WTC11 (cell line): ENCODE measurements at regions not wholly inside any gene's neighbourhood (a gene's known extent, or its start where the extent isn't known, plus 50 kb on each side); places are given as distances from the start of the nearest gene placed in this dataset.

ENCODE experiments used
- ATAC-seq: fragments of 200-7000 bp; cut with Tn5 transposase; 2 replicates; pipeline ENCODE4 v1.10.0; 2021; ENCODE audit warnings: mild to moderate bottlenecking, moderate library complexity
- CTCF ChIA-PET: fragments of 300-600 bp; sonication (Branson Sonifier 250); formaldehyde crosslinking; loops from one replicate; lab custom pipeline; 2021; ENCODE audit warnings: antibody characterized with exemption; lab: Charles Lee
- POLR2A ChIA-PET: fragments of 350-600 bp; sonication (Branson Sonifier 250); formaldehyde crosslinking; loops from one replicate; lab custom pipeline; 2021; ENCODE audit warnings: antibody characterized with exemption; lab: Charles Lee
- DNase-seq: peaks from one replicate; pipeline ENCODE4 v3.0.0; 2021; ENCODE audit warnings: low spot score
- H3K27ac Mint-ChIP-seq: 2 replicates; pipeline ENCODE4 v1.8.0; 2021; ENCODE audit warnings: mixed read lengths
- H3K27me3 Mint-ChIP-seq: 2 replicates; pipeline ENCODE4 v1.8.0; 2021; ENCODE audit warnings: low read depth, mild to moderate bottlenecking, moderate library complexity, mixed read lengths
- H3K36me3 Mint-ChIP-seq: 2 replicates; pipeline ENCODE4 v1.8.0; 2021; ENCODE audit warnings: mixed read lengths
- H3K4me1 Mint-ChIP-seq: 2 replicates; pipeline ENCODE4 v1.8.0; 2022; ENCODE audit warnings: mixed read lengths
- H3K4me3 Mint-ChIP-seq: 2 replicates; pipeline ENCODE4 v1.8.0; 2021; ENCODE audit warnings: mild to moderate bottlenecking, moderate library complexity, mixed read lengths
- H3K9me3 Mint-ChIP-seq: 2 replicates; pipeline ENCODE4 v1.8.0; 2021; ENCODE audit warnings: mixed read lengths
- CREB1 ChIP-seq: sonication (generic); formaldehyde crosslinking; IDR thresholded peaks from 2 replicates; pipeline ENCODE4 v1.8.0; 2023; ENCODE audit warnings: mild to moderate bottlenecking, missing genetic modification reagents
- CTCF ChIP-seq: fragments of 200-600 bp; IDR thresholded peaks from 2 replicates; pipeline ENCODE4 v1.8.0; 2022; ENCODE audit warnings: antibody characterized with exemption
- E2F4 ChIP-seq: sonication (generic); formaldehyde crosslinking; IDR thresholded peaks from 2 replicates; pipeline ENCODE4 v1.8.1; 2022; ENCODE audit warnings: low read depth, mild to moderate bottlenecking, moderate library complexity, missing genetic modification reagents, borderline replicate concordance
- ERG ChIP-seq: fragments of 250-450 bp; sonication (Bioruptor Pico); IDR thresholded peaks from 2 replicates; pipeline ENCODE4 v1.8.0; 2021; ENCODE audit warnings: mild to moderate bottlenecking
- GABPB1 ChIP-seq: sonication (generic); formaldehyde crosslinking; IDR thresholded peaks from 2 replicates; pipeline ENCODE4 v1.8.1; 2023; ENCODE audit warnings: mild to moderate bottlenecking, missing genetic modification reagents
- HMGXB4 ChIP-seq: sonication (generic); formaldehyde crosslinking; IDR thresholded peaks from 2 replicates; pipeline ENCODE4 v1.8.1; 2023; ENCODE audit warnings: mild to moderate bottlenecking, moderate library complexity, missing genetic modification reagents
- IRF1 ChIP-seq: sonication (generic); formaldehyde crosslinking; IDR thresholded peaks from 2 replicates; pipeline ENCODE4 v1.8.0; 2023; ENCODE audit warnings: missing genetic modification reagents
- KAT7 ChIP-seq: sonication (generic); formaldehyde crosslinking; IDR thresholded peaks from 2 replicates; pipeline ENCODE4 v1.8.1; 2023; ENCODE audit warnings: missing genetic modification reagents, mild to moderate bottlenecking, borderline replicate concordance
- MAX ChIP-seq: sonication (generic); formaldehyde crosslinking; IDR thresholded peaks from 2 replicates; pipeline ENCODE4 v1.8.0; 2022; ENCODE audit warnings: mild to moderate bottlenecking, missing genetic modification reagents
- MLX ChIP-seq: sonication (generic); formaldehyde crosslinking; IDR thresholded peaks from 2 replicates; pipeline ENCODE4 v1.8.1; 2023; ENCODE audit warnings: mild to moderate bottlenecking, missing genetic modification reagents, moderate library complexity
- MXD4 ChIP-seq: fragments of 250-450 bp; sonication (Bioruptor Pico); IDR thresholded peaks from 2 replicates; pipeline ENCODE4 v1.8.0; 2021; ENCODE audit warnings: mild to moderate bottlenecking, moderate library complexity, borderline replicate concordance
- NFATC4 ChIP-seq: fragments of 250-450 bp; sonication (Bioruptor Pico); IDR thresholded peaks from 2 replicates; pipeline ENCODE4 v1.9.0; 2021; ENCODE audit warnings: mild to moderate bottlenecking
- NR1H2 ChIP-seq: sonication (generic); formaldehyde crosslinking; IDR thresholded peaks from 2 replicates; pipeline ENCODE4 v1.9.0; 2021; ENCODE audit warnings: mild to moderate bottlenecking, moderate library complexity, missing genetic modification reagents
- OVOL2 ChIP-seq: fragments of 250-450 bp; sonication (Bioruptor Pico); IDR thresholded peaks from 2 replicates; pipeline ENCODE4 v1.9.0; 2021; ENCODE audit warnings: mild to moderate bottlenecking, borderline replicate concordance
- RELA ChIP-seq: sonication (generic); formaldehyde crosslinking; IDR thresholded peaks from 2 replicates; pipeline ENCODE4 v1.8.1; 2022; ENCODE audit warnings: missing genetic modification reagents, mild to moderate bottlenecking, borderline replicate concordance
- SP1 ChIP-seq: sonication (generic); formaldehyde crosslinking; conservative IDR thresholded peaks from 2 replicates; pipeline ENCODE4 v1.8.1; 2022; ENCODE audit warnings: missing genetic modification reagents
- STAT6 ChIP-seq: sonication (generic); formaldehyde crosslinking; conservative IDR thresholded peaks from 2 replicates; pipeline ENCODE4 v1.8.1; 2023; ENCODE audit warnings: mild to moderate bottlenecking, low read depth, missing genetic modification reagents, moderate library complexity
- TEAD1 ChIP-seq: sonication (generic); formaldehyde crosslinking; IDR thresholded peaks from 2 replicates; pipeline ENCODE4 v1.8.0; 2022; ENCODE audit warnings: mild to moderate bottlenecking, missing genetic modification reagents
- USF1 ChIP-seq: sonication (generic); formaldehyde crosslinking; IDR thresholded peaks from 2 replicates; pipeline ENCODE4 v1.8.0; 2022; ENCODE audit warnings: mild to moderate bottlenecking, missing genetic modification reagents
- ZNF121 ChIP-seq: sonication (generic); formaldehyde crosslinking; IDR thresholded peaks from 2 replicates; pipeline ENCODE4 v1.8.0; 2023; ENCODE audit warnings: missing genetic modification reagents
- ZNF671 ChIP-seq: fragments of 250-450 bp; sonication (Bioruptor Pico); IDR thresholded peaks from 2 replicates; pipeline ENCODE4 v1.8.0; 2021; ENCODE audit warnings: mild to moderate bottlenecking

GRCh38 chr4:8778291-8778690, 93.3 kb downstream of the HMX1 start:
- DNase-seq = no peak
- Mint-ChIP-seq H3K36me3 (no peaks in the 10 kb centered on the region), H3K9me3 (no peaks in the 10 kb centered on the region), H3K4me1 (no peaks in the 10 kb centered on the region), H3K4me3 (no peak overlapping the region), H3K27ac (no peak overlapping the region), H3K27me3 (no peaks in the 10 kb centered on the region)
- ATAC-seq = no peak
- ChIA-PET POLR2A (interaction anchor here (0.9 kb wide), 1 partner anchor 71 kb away, joined by 3 read pairs; no protein-coding TSS in a partner anchor), CTCF (interaction anchor here (1.0 to 1.8 kb wide), 2 partner anchors 41 to 90 kb away, joined by 4 to 7 read pairs; no protein-coding TSS in a partner anchor)
- TF ChIP-seq HMGXB4 (CRISPR knock-in tag) (no peak), E2F4 (no peak), OVOL2 (CRISPR knock-in tag) (no peak), ERG (CRISPR knock-in tag) (no peak), CREB1 (CRISPR knock-in tag) (no peak)

GRCh38 chr4:8777320-8778196, 94.1 kb downstream of the HMX1 start:
- H3K27me3 Mint-ChIP-seq = no peaks in the 10 kb centered on the region
- DNase-seq = no peak
- no peaks in the 10 kb centered on the region for H3K4me1 Mint-ChIP-seq
- H3K4me3 Mint-ChIP-seq = no peak overlapping the region
- CTCF ChIA-PET = interaction anchor here (1.0 to 1.8 kb wide), 2 partner anchors 42 to 90 kb away, joined by 4 to 7 read pairs; no protein-coding TSS in a partner anchor
- ATAC-seq = no peak
- no peaks in the 10 kb centered on the region for H3K36me3 Mint-ChIP-seq
- H3K27ac Mint-ChIP-seq = no peak overlapping the region
- no peaks in the 10 kb centered on the region for H3K9me3 Mint-ChIP-seq
- POLR2A ChIA-PET = no interaction called here
- TF ChIP-seq TEAD1 (CRISPR knock-in tag) = no peak
- no peak for TF ChIP-seq NR1H2 (CRISPR knock-in tag)
- no peak for TF ChIP-seq MXD4 (CRISPR knock-in tag)
- TF ChIP-seq MLX (CRISPR knock-in tag) = no peak
- no peak for TF ChIP-seq ZNF671 (CRISPR knock-in tag)
- TF ChIP-seq USF1 = no peak
- TF ChIP-seq IRF1 = no peak
- TF ChIP-seq SP1 (CRISPR knock-in tag) = no peak
- no peak for TF ChIP-seq KAT7 (CRISPR knock-in tag)
- no peak for TF ChIP-seq CTCF
- TF ChIP-seq RELA = no peak
- TF ChIP-seq MAX (CRISPR knock-in tag) = no peak
- no peak for TF ChIP-seq STAT6
- no peak for TF ChIP-seq NFATC4 (CRISPR knock-in tag)
- no peak for TF ChIP-seq ZNF121 (CRISPR knock-in tag)
- no peak for TF ChIP-seq GABPB1 (CRISPR knock-in tag)
